ENCODE measurements at regions not wholly inside any gene's neighbourhood (a gene's known extent, or its start where the extent isn't known, plus 50 kb on each side); places are given as distances from the start of the nearest gene placed in this dataset.
"Not testable (repeated sequence)": the region's sequence is repeated elsewhere in the genome, so short reads cannot be mapped to it uniquely, and the experiment has no call there.

DNA sequence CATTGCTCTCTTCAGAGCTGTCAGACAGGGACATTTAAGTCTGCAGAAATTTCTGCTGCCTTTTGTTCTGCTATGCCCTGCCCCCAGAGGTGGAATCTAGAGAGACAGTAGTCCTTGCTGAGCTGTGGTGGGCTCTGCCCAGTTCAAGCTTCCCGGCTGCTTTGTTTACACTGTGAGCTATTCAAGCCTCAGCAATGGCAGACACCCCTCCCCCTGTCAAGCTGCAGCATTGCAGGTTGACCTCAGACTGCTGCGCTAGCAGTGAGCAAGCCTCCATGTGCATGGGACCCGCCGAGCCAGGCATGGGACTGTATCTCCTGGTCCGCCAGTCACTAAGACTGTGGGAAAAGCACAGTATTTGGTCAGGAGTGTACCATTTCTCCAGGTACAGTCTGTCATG is 53.6 kb upstream of the MAPK10 start:
- DNase-seq (ENCODE audit: low spot score): not testable (repeated sequence)

DNA sequence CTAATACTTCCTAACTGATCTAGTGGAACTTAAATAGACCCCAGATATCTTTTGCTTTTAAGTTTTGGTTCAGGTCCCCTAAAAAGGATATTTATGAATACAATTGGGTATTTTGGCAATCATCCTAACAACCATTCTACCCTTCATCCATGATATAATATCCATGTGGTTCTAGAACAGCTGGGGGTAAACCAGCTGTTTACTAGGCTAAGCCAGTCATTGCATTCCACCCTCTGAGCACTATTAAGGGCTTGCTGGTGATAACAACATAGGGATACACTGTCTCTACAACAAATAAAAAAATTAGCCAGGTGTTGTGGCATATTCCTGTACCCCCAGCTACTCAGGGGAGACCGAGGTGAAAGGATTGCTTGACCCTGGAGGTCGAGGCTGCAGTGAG is 54.8 kb upstream of the MAPK10 start:
- no peak for DNase-seq (ENCODE audit: low spot score)

DNA sequence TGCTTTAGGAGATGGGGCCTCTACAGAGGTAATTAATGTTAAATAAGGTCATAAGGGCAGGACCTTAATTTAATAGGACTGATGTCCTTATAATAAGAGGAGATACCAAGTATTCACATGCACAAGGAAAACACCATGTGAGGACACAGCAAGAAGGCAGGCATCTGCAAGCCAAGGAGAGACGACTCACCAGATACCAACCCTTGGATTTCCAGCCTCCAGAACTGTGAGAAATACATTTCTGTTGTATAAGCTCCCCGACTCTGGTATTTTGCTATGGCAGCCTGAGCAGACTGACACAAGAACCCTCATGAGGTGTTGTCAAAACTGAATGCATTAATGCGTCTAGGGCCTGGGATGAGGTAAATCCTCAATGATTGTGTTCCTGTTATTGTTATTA is 56.2 kb upstream of the MAPK10 start:
- no peak for DNase-seq (ENCODE audit: low spot score)

DNA sequence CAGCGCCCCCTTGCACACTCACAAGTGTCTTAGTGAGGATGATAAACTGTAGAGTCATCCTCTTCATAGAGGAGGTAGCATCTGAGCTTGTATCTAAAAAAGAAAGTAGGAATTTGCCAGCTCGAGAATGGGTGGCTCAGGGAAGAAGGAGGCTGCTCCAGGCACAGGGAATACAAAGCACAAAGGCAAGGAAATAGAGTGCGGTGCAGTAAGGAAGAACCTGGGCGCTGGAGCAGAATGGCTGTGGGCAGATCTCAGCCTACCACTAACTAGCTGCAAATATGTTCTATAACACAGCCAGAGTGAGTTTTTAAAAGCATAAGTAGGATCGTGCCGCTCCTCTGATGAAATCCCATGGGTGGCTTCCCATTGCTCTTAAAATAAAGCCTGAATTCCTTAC is 61.6 kb upstream of the MAPK10 start:
- DNase-seq (ENCODE audit: low spot score): no peak

DNA sequence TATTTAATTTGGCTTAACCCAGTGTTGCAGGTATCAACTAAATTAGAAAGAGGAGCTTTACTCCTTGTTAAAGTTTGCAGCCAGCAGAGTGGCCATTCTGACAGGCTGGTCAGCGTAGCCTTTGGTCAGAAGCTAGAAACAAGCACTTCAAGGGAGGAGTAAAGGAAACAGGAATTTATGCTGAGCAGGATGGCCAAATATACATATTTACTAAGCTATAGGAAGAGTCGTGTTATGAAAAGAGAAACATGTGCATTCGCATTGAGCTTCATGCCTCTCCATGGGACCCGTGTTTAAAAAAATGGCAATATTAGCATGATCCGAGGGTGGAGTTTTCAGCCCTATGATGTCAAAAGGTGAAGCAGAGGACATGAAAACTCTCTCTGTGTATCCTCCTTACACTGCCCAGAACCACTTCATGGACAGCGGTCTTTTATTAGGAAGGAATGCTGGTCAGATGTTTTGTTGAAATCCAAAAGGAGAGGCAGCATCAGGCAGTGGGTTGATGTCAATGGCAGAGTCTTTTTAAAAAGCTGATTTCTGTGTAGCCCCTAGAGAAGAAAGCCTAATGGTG is 71.8 kb upstream of the MAPK10 start:
- no peak for DNase-seq (ENCODE audit: low spot score)

DNA sequence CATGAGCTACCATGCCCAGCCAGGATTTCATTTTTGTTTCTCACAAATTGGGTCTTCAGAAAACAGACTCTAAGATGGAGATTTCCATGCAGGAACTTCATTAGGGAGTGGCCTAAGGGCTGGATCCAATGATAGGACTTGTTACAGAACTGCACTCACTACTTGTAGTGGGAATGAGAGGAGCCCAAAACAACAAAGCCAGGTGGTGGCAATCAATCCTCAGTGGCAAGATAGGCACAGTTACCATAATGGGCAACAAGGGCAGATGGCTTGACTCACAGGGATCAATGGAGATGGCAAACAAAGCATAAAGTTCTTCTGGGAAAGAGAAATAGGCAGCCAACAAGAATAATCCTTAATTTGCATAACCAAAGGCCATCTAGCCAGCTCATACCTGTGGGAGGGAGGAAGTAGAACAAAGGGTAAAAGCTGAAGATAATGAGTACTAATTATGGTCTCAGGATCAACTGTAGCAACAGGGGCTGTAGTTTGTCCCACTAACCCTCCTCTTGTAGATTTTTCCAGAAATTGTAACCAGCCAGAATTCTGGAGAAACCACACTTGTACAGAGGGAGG is 72.8 kb upstream of the MAPK10 start:
- DNase-seq (ENCODE audit: low spot score): no peak

DNA sequence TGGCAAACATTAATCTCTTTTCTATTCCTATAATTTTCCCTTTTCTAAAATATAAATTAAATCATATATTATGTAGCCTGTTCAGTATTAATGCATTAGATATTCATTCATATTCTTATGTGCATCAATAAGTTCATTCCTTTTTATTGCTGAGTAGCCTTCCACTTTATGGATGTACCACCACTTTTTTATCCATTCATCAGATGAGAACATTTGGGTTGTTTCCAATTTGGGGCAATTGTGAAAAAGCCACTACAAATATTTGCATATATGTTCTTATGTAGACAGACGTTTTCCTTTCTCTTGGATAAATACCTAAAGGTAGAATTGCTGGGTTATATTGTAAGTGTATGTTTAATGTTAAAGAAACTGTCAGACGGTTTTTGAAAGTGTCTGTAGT is 79.4 kb upstream of the MAPK10 start:
- DNase-seq (ENCODE audit: low spot score): no peak

DNA sequence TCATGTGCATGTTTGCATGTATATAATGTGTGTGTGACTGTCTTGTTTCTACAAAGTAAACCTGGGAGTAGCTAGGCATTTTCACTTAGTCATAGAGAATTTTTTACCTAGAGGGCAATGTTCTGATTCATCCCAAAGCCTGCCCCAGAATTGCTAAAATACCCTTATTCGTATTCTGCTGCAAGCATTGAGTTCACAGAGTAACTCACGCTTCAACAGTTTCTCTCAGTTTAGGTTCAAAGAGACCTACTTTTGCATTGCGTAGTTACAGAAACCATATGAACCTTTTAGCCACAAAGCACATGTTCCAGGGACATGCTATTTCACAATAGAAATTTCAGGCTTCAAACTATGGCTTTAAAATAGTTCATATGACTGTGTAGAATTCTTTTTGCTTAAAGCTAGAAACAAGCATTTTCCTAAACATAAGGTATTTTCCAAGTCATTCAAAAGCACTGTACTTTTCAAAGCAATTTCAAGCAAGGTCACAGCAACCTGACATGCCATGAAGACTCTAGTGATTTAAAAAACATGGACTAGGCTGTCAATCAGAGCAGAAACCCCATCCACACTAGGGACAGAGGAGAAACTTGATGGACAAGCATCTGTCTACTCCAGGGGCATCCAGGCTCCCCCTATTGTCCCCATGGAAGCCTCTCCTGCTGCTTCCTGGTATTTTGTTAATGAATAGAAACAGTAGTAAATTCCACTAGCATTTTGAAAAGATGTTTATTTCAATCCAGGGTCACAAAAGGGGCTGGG is 81.5 kb upstream of the MAPK10 start:
- no peak for DNase-seq (ENCODE audit: low spot score)

DNA sequence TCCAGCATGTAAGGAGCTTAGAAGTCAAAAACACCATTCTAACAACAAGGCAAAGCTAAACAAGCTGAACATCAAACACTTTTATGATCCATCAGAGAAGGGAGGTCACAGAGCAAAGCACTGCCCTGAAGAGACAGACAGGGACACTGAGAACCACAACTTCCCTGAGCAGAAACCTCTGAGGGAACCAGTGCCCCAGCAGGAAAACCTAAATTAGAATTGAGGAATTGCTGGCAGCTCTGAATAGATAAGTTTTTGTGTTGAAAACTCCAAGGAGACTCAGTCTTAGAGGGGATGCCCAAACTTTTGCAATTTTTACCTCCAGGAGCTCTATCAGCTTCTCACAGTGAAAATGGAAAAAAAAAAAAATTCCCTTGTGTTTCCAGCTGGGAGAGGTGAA is 83.0 kb upstream of the MAPK10 start:
- no peak for DNase-seq (ENCODE audit: low spot score)

DNA sequence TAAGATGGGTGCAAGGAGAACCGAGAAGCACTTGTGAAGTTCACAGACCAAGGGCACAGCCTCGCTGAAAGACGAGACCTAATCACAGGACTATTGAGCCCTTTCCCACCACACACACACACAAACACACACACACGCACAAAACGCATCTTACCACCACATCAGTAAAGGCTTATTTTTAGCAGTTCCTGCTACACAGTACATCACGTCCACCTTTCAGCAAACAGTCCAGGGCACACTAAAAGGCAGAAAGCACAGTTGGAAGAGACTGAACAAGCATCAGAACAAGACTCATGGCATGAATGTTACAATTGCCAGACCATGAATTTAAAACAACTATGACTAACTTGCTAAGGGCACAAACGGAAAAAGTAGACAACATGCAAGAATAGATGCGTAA is 83.6 kb upstream of the MAPK10 start:
- no peak for DNase-seq (ENCODE audit: low spot score)

DNA sequence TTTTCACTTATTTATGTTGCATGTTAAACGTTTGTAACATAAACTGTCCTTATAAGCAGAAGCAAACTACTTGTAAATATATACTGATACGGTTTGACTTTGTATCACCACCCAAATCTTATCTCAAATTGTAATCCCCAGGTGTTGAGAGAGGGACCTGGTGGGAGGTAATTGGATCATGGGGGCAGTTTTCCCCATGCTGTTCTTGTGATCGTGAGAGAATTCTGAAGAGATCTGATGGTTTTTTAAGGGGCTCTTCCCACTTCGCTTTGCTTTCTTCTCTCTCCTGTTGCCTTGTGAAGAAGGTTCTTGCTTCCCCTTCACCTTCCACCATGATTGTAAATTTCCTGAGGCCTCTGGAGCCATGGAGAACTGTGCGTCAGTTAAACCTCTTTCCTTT is 87.1 kb upstream of the MAPK10 start:
- DNase-seq (ENCODE audit: low spot score): no peak

DNA sequence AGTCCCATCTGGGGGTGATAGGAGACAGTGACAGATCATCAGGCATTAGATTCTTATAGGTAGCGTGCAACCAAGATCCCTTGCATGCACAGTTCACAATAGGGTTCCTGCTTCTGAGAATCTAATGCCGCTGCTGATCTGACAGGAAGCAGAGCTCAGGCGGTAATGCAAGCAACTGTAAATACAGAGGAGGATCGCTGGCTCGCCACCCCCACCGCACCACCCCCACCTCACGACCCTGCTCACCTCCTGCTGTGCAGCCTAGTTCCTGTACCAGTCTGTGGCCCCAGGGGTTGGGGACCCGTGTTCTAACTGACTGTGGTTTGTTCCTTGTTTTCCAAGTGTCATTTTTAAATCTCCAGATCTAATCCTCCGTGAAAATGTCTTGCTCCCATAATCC is 89.0 kb upstream of the MAPK10 start:
- DNase-seq (ENCODE audit: low spot score): no peak

DNA sequence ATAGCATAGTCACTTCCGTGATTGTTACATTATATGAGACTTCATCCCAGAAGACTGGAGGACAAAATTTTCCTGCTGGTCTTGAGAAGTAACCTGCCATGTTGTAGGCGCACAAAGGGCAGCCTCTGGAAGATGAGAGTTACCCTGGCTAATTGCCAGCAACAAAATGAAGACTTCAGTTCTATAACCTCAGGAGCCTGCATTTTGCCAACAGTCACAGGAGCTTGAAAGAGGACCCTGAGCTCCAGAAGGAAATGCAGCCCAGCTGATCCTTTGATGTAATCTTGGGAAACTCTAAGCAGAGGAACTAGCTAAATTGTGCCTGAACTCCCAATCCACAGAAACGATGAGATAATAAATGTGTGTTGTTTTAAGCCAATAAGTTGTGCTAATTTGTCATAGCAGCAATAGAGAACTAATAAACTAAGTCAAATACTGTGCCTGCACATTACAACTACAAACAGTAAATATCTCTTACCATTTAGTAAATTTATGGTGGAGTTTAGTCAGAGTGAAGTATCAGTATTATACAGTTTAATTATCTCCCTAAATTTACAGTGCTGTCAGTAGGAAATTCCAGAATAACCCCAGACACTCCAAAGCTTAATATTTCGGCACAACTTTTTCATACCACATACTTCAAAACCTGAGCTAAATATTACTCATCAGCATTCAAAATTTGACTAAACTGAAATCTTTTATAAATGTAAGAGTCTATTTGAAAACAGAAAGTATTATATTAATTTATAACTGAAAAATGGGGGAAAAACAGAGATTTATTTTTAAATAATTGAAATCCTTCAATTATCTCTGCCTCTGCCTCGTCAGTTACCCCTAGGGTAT is 90.1 kb upstream of the MAPK10 start:
- DNase-seq (ENCODE audit: low spot score): no peak

DNA sequence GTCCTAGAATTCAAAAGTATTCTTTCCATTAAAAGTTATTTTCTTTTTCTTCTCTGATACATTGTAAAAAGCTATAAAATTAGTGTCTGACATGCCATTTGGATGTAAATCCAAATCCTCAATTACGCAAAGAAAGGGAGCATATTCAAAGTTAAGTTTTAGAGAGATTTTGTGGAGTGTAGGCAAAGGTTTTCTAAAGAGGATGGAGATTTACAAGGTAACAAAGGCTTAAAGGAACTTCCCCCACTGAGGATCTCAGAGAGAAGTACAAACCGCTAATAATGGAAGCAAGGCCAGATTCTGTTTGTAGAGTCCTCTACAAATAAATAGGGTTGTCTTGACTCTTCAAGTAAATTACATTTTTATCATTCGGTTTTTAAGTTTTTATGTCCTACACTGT is 91.0 kb upstream of the MAPK10 start:
- DNase-seq (ENCODE audit: low spot score): no peak

DNA sequence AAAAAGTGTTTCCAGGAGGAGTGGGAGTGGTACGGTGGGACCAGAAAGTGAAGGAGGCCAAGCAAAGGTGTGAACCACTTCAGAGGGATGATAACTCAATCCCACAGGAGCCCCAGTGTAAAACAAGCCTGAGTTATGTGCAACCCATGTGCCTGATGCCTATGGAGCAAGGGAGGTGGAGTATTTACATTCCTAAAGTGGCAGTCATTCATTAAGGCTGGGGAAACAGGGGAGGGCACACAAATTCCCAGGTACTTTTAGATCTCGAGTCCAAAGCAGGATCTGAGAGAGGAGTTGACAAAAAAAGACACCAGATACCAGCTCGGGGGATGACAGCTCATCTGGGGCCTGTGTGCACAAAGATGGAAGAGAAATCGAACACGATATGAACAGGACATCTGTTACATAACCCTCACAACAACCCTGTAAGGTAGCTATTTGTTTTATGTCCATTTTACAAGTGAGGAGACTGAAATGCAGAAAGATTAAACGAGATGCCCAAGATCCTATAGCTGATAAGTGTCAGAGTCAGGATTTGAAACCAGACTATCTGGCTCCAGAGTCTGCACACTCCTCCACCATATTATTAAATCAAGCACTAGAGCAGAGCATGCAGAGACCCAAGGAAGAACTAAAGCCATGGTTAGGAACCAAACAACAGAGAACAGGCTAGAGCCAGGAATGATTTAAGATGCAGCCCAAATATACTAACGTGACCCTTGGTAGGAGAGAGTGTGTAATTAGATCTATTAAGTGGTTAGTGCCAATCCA is 91.9 kb upstream of the MAPK10 start:
- DNase-seq (ENCODE audit: low spot score): peak; percentile 40

DNA sequence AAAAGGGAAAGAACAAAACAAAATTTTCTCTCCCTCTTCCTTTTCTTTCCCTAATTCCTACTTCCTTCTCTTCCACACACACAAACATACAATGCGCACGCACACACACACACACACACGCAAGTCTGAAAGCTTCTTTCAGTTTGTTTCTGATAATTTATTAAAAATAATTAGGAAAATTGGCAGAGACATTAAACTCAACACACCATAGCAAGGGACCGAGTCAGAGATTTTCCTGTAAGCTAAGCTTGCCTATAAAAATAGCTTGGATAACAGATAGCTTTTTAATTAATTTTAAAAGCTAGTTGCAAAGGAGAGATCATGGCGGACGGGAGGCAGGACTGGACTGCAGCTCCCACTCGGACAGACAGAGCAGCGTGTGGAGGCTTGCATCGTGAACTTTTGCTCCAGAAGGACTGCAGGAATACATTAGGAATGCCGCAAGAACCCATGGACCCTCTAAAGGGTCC is 92.6 kb upstream of the MAPK10 start:
- DNase-seq (ENCODE audit: low spot score): no peak

DNA sequence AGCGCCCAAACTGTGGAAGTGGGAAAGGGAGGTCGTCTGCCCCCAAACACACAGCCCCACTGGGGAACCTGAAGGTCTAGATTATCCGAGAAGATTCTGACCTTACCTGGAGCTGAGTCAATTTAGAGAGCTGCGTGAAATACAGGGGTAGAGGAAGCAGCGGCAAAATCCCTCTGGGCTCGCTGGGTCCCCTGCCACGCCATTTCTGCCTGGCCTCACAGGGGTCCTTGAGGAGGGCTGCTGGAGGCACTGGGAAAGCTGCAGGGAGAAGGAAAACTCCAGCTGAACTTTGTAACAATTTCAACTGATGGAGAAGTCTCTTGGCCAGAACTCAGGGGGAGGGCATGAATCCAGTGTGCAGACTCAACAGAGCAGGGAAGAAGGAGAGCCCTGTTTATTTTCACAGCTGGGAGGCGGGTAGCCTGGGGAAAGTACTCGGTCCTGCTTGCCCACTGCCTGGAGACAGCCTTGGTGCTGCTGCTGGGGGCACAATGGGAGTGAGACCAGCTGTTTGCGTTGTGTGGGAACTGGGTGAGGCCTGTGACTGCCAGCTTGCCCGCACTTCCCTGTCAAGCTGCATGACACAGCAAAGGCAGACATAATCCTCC is 93.2 kb upstream of the MAPK10 start:
- no peak for DNase-seq (ENCODE audit: low spot score)

DNA sequence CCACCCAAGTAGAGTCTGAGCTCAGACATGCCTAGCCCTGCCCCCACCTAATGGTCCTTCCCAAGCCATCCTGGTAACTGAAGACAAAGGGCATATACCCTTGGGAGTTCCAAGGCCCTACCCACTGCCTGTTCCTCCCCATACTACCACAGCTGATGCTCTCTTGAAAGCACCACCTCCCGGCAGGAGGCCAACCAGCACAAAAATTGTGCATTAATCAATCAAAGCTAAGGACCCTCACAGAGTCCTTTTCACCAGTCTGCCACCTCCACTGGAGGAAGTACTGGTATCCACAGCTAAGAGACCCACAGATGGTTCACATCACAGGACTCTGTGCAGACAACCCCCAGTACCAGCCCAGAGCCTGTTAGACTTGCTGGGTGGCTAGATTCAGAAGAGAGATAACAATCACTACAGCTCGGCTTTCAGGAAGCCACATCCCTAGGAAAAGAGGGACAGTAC is 93.8 kb upstream of the MAPK10 start:
- DNase-seq (ENCODE audit: low spot score): not testable (repeated sequence)

DNA sequence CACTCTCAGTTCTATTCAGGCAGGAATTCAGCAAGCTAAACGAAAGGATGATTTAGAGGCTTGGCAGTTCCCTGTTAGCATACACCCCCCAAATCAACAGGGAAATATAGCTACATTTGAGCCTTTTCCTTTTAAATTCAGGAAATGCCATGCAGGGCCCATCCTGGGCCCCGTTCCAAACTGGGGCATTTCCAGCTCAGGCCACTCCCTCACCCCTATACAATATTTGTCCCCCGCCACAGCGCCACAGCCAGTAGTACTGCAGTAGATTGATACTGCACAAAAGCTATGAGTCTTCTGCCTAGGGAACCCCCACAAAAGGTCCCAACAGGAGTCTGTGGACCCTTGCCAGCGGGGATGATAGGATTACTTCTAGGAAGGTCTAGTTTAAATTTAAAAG is 102.0 kb upstream of the MAPK10 start:
- DNase-seq (ENCODE audit: low spot score): no peak

DNA sequence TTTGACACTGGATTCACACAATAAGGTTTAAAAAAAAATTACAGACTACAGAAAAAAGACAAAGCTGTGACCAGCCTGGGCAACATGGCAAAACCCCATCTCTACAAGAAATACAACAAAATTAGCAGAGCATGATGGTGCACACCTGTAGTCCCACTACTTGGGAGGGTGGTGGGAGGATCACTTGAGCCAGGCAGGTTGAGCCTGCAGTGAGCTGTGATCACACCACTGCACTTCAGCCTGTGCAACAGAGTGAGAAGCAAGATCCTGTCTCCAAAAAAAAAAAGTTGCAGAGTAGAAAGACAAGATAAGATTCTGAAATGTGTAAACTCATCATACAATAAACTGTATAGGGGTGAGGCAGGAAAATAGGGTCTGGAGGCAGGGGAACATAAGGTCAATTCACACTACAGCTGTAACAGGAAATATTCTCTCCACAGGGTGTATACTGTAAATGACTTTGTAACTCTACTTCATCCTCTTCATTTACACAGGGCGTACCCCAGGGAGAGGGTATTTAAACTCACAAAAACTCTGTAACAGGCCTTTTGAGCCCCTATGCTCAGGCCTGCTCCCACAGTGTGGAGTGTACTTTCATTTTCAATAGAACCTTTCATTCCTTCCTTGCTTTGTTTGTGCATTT is 112.6 kb upstream of the MAPK10 start:
- no peak for DNase-seq (ENCODE audit: low spot score)

DNA sequence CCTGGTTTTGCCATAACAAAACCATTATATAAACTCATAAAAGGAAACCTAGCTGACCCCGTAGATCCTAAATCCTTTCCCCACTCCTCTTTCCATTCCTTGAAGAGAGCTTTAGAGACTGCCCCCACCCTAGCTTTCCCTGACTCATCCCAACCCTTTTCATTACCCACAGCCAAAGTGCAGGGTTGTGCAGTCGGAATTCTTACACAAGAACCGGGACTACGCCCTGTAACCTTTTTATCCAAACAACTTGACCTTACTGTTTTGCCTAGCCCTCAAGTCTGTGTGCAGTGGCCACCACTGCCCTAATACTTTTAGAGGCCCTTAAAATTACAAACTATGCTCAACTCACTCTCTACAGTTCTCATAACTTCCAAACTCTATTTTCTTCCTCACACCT is 116.0 kb upstream of the PTPN13 start:
- not testable (repeated sequence) for DNase-seq (ENCODE audit: low spot score)

All from AG20443 (cell line).